Gastrocnemius medialis (tissue), 4 donors: ENCODE measurements at regions not wholly inside any gene's neighbourhood (a gene's known extent, or its start where the extent isn't known, plus 50 kb on each side); places are given as distances from the start of the nearest gene placed in this dataset.
"Not testable (repeated sequence)": the region's sequence is repeated elsewhere in the genome, so short reads cannot be mapped to it uniquely, and the experiment has no call there.

Experiments
- POLR2A ChIP-seq, 2 donors: fragments of 450-650 bp; IDR thresholded peaks; one replicate each; pipeline ENCODE4 v1.6.1; 2017; ENCODE audit warnings: antibody characterized with exemption in 2 of 2, mild to moderate bottlenecking in 2 of 2, moderate library complexity in 2 of 2
- TF ChIP-seq, protein P1 (sequence below), 5 experiments: fragments of 450-650 bp in 3 of 5; fragments of 200-600 bp in 2 of 5; sonication (generic) in 2 of 5; IDR thresholded peaks in 4 of 5; conservative IDR thresholded peaks in 1 of 5; 1 replicate in 4 of 5; 2 replicates in 1 of 5; pipeline ENCODE4 v1.5.1; 2016 to 2019; ENCODE audit warnings: antibody characterized with exemption in 5 of 5, mild to moderate bottlenecking in 3 of 5, moderate library complexity in 3 of 5

GRCh38 chr10:20555990-20556389 is 341.1 kb downstream of the NEBL start:
- TF ChIP-seq, protein P1, sequence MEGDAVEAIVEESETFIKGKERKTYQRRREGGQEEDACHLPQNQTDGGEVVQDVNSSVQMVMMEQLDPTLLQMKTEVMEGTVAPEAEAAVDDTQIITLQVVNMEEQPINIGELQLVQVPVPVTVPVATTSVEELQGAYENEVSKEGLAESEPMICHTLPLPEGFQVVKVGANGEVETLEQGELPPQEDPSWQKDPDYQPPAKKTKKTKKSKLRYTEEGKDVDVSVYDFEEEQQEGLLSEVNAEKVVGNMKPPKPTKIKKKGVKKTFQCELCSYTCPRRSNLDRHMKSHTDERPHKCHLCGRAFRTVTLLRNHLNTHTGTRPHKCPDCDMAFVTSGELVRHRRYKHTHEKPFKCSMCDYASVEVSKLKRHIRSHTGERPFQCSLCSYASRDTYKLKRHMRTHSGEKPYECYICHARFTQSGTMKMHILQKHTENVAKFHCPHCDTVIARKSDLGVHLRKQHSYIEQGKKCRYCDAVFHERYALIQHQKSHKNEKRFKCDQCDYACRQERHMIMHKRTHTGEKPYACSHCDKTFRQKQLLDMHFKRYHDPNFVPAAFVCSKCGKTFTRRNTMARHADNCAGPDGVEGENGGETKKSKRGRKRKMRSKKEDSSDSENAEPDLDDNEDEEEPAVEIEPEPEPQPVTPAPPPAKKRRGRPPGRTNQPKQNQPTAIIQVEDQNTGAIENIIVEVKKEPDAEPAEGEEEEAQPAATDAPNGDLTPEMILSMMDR (IDR thresholded peaks at IDR 0.05 in 4 of 5, conservative IDR thresholded peaks at IDR 0.05 in 1 of 5) = not testable (repeated sequence)
- not testable (repeated sequence) for TF ChIP-seq POLR2A (IDR thresholded peaks at IDR 0.05)
